Head of caudate nucleus (tissue), 42 donors: ENCODE measurements at regions not wholly inside any gene's neighbourhood (a gene's known extent, or its start where the extent isn't known, plus 50 kb on each side); places are given as distances from the start of the nearest gene placed in this dataset.

Experiments used
- DNase-seq, 42 donors: peaks; one replicate each; pipeline versions ENCODE4 v3.0.0 to v3.0.0-alpha.2; 2020 to 2021; ENCODE audit warnings: mixed read lengths in 7 of 42
- intact Hi-C: fragments of 100-400 bp; cut with DNase I; formaldehyde crosslinking; loops from one replicate; pipeline ENCODE4 v1.15.0; 2022

GRCh38 chr4:179472164-179472563, 2029.9 kb upstream of the AGA start:
- no peak for DNase-seq
- intact Hi-C loops: no loop called here

- intact Hi-C loops: no loop called here
- DNase-seq: no peak
Observed at GRCh38 chr4:179478608-179479007, 2036.4 kb upstream of the AGA start.

GRCh38 chr4:179485781-179486180, 2043.5 kb upstream of the AGA start:
- intact Hi-C loops: no loop called here
- no peak for DNase-seq

- peak in 1 of 42 donors; percentile 9 for DNase-seq
- intact Hi-C loops: no loop called here
Observed at GRCh38 chr4:179486570-179487335, 2044.5 kb upstream of the AGA start.

- DNase-seq: no peak
- intact Hi-C loops: no loop called here
Observed at GRCh38 chr4:179492260-179493080, 2050.2 kb upstream of the AGA start.

GRCh38 chr4:179503976-179504375, 2061.7 kb upstream of the AGA start:
- no peak for DNase-seq
- intact Hi-C loops: no loop called here

GRCh38 chr4:179509489-179509888, 2067.3 kb upstream of the AGA start:
- DNase-seq: no peak
- intact Hi-C loops: no loop called here

- intact Hi-C loops: no loop called here
Observed at GRCh38 chr4:179521952-179522351, 2079.7 kb upstream of the AGA start.

GRCh38 chr4:179530958-179531357, 2088.7 kb upstream of the AGA start:
- DNase-seq: peak in 22 of 42 donors; percentile 0 to 53 (median 20)
- intact Hi-C loops: no loop called here

More at GRCh38 chr4:179521952-179522351, 2079.7 kb upstream of the AGA start:
- DNase-seq: no peak

GRCh38 chr4:179536694-179537093, 2094.5 kb upstream of the AGA start:
- no peak for DNase-seq
- intact Hi-C loops: no loop called here

- intact Hi-C loops: no loop called here
- DNase-seq: no peak
Observed at GRCh38 chr4:179539641-179540040, 2097.4 kb upstream of the AGA start.

- intact Hi-C loops: no loop called here
- DNase-seq: no peak
Observed at GRCh38 chr4:179543771-179544170, 2101.5 kb upstream of the AGA start.

GRCh38 chr4:179544496-179544895, 2102.3 kb upstream of the AGA start:
- intact Hi-C loops: no loop called here
- DNase-seq: no peak

- no peak for DNase-seq
- intact Hi-C loops: no loop called here
Observed at GRCh38 chr4:179552131-179552530, 2109.9 kb upstream of the AGA start.

- no peak for DNase-seq
- intact Hi-C loops: no loop called here
Observed at GRCh38 chr4:179563741-179564140, 2121.5 kb upstream of the AGA start.

- intact Hi-C loops: no loop called here
- DNase-seq: no peak
Observed at GRCh38 chr4:179569549-179569948, 2127.3 kb upstream of the AGA start.

GRCh38 chr4:179582164-179582905, 2140.1 kb upstream of the AGA start:
- DNase-seq: no peak
- intact Hi-C loops: no loop called here

GRCh38 chr4:179583221-179583620, 2141.0 kb upstream of the AGA start:
- intact Hi-C loops: no loop called here
- DNase-seq: no peak

- no peak for DNase-seq
- intact Hi-C loops: no loop called here
Observed at GRCh38 chr4:179584101-179584500, 2141.9 kb upstream of the AGA start.

- intact Hi-C loops: no loop called here
- no peak for DNase-seq
Observed at GRCh38 chr4:179585761-179586160, 2143.5 kb upstream of the AGA start.
